H1 (cell line): ENCODE measurements at regions not wholly inside any gene's neighbourhood (a gene's known extent, or its start where the extent isn't known, plus 50 kb on each side); places are given as distances from the start of the nearest gene placed in this dataset.

Source experiments
- CTCF ChIA-PET: fragments of 300-600 bp; sonication (Branson Sonifier 250); formaldehyde crosslinking; loops from one replicate; lab custom pipeline; 2021; ENCODE audit not compliant: partially characterized antibody; lab: Charles Lee
- POLR2A ChIA-PET: fragments of 300-600 bp; sonication (Branson Sonifier 250); formaldehyde crosslinking; loops from one replicate; lab custom pipeline; 2021; ENCODE audit warnings: inconsistent platforms; ENCODE audit not compliant: partially characterized antibody; lab: Charles Lee
- DNase-seq, 2 experiments: peaks; one replicate each; pipeline versions ENCODE4 v3.0.0 to v3.0.0-alpha.2; 2010 to 2022; ENCODE audit warnings: low spot score in 2 of 2, low read depth in 1 of 2, mixed read lengths in 1 of 2
- FAIRE-seq: peaks from 2 replicates; lab custom pipeline; 2011; peaks lifted over from hg19 to GRCh38; lab: Jason Lieb, UNC
- H2AFZ ChIP-seq: 2 replicates; pipeline ENCODE4 v1.8.1; 2012; ENCODE audit warnings: low read length, inconsistent platforms
- H2AK5ac ChIP-seq: 2 replicates; pipeline ENCODE4 v1.6.1; 2013; ENCODE audit warnings: low read depth, low read length
- H2BK120ac ChIP-seq: replicated peaks from 2 replicates; pipeline ENCODE3; 2013; ENCODE audit warnings: low read depth, low read length, inconsistent platforms
- H2BK12ac ChIP-seq: 2 replicates; pipeline ENCODE4 v1.6.1; 2013; ENCODE audit warnings: low read depth, low read length
- H2BK15ac ChIP-seq: 2 replicates; pipeline ENCODE4 v1.6.1; 2013; ENCODE audit warnings: low read length
- H2BK20ac ChIP-seq: 2 replicates; pipeline ENCODE4 v1.6.1; 2013; ENCODE audit warnings: low read length
- H2BK5ac ChIP-seq: 2 replicates; pipeline ENCODE4 v1.6.1; 2013; ENCODE audit warnings: low read depth, low read length
- H3K14ac ChIP-seq: 2 replicates; pipeline ENCODE4 v1.6.1; 2013; ENCODE audit warnings: inconsistent platforms; ENCODE audit not compliant: insufficient read length
- H3K18ac ChIP-seq: 2 replicates; pipeline ENCODE4 v1.6.1; 2013; ENCODE audit warnings: low read length; ENCODE audit errors: extremely low read depth
- H3K23ac ChIP-seq: 2 replicates; pipeline ENCODE4 v1.6.1; 2013; ENCODE audit warnings: inconsistent platforms; ENCODE audit not compliant: insufficient read length
- H3K23me2 ChIP-seq: 2 replicates; pipeline ENCODE4 v1.6.1; 2013; ENCODE audit warnings: low read depth, low read length
- H3K27ac ChIP-seq: 2 replicates; pipeline ENCODE4 v1.6.1; 2011; ENCODE audit warnings: low read depth, low read length, inconsistent platforms
- H3K27me3 ChIP-seq, 4 experiments: replicated peaks in 1 of 4; 1 replicate in 1 of 4; 2 replicates in 3 of 4; pipeline versions ENCODE4 v1.6.1 to v1.8.1; 2011 to 2013; ENCODE audit warnings: low read length in 3 of 4, mild to moderate bottlenecking in 3 of 4, inconsistent platforms in 2 of 4, mixed read lengths in 2 of 4, moderate library complexity in 1 of 4; ENCODE audit not compliant: control insufficient read depth in 3 of 4, insufficient read depth in 3 of 4; ENCODE audit errors: extremely low read depth in 1 of 4
- H3K36me3 ChIP-seq, 4 experiments: 2 replicates each; pipeline versions ENCODE4 v1.6.1 to v1.8.1; 2011 to 2013; ENCODE audit warnings: mild to moderate bottlenecking in 4 of 4, low read length in 3 of 4, moderate library complexity in 2 of 4, control low read depth in 1 of 4, inconsistent platforms in 1 of 4; ENCODE audit not compliant: insufficient read depth in 4 of 4, control insufficient read depth in 2 of 4
- H3K4ac ChIP-seq: replicated peaks from 2 replicates; pipeline ENCODE3; 2013; ENCODE audit warnings: low read length, low read depth, mixed read lengths, inconsistent platforms; ENCODE audit not compliant: insufficient read length
- H3K4me1 ChIP-seq, 4 experiments: replicated peaks in 1 of 4; 1 replicate in 1 of 4; 2 replicates in 3 of 4; pipeline versions ENCODE4 v1.6.1 to v1.8.1; 2011 to 2013; ENCODE audit warnings: low read length in 3 of 4, inconsistent platforms in 2 of 4, mixed read lengths in 1 of 4; ENCODE audit not compliant: insufficient read depth in 4 of 4, control insufficient read depth in 3 of 4
- H3K4me2 ChIP-seq, 2 experiments: 2 replicates each; pipeline versions ENCODE4 v1.6.1 to v1.8.1; 2011 to 2013; ENCODE audit warnings: low read depth in 2 of 2, low read length in 2 of 2, control low read depth in 1 of 2, inconsistent platforms in 1 of 2, mild to moderate bottlenecking in 1 of 2; ENCODE audit not compliant: insufficient read depth in 1 of 2
- H3K4me3 ChIP-seq, 4 experiments: fragments of 200-600, 300-600 bp in 1 of 4; sonication (generic), shearing (Covaris generic), sonication (Bioruptor Twin) in 1 of 4; 2 replicates each; pipeline versions ENCODE4 v1.5.1 to v1.8.1; 2011 to 2016; ENCODE audit warnings: low read length in 4 of 4, low read depth in 3 of 4, control low read depth in 2 of 4, inconsistent platforms in 2 of 4, mild to moderate bottlenecking in 2 of 4, mixed read lengths in 1 of 4, moderate library complexity in 1 of 4; ENCODE audit not compliant: insufficient read depth in 2 of 4; ENCODE audit errors: extremely low read depth in 1 of 4
- H3K56ac ChIP-seq: replicated peaks from 2 replicates; pipeline ENCODE3; 2013; ENCODE audit warnings: low read depth, mild to moderate bottlenecking, mixed read lengths, low read length, inconsistent platforms; ENCODE audit not compliant: insufficient read length
- H3K79me1 ChIP-seq: 2 replicates; pipeline ENCODE4 v1.6.1; 2013; ENCODE audit warnings: low read depth, low read length, control low read depth
- H3K79me2 ChIP-seq, 2 experiments: 2 replicates each; pipeline versions ENCODE4 v1.6.1 to v1.8.1; 2012 to 2013; ENCODE audit warnings: low read length in 2 of 2, mild to moderate bottlenecking in 2 of 2, inconsistent platforms in 1 of 2; ENCODE audit not compliant: insufficient read depth in 2 of 2, control insufficient read depth in 1 of 2
- H3K9ac ChIP-seq, 4 experiments: replicated peaks in 1 of 4; 1 replicate in 1 of 4; 2 replicates in 3 of 4; pipeline versions ENCODE4 v1.6.1 to v1.8.1; 2011 to 2013; ENCODE audit warnings: low read depth in 3 of 4, low read length in 3 of 4, control low read depth in 2 of 4, mild to moderate bottlenecking in 2 of 4, moderate library complexity in 2 of 4, inconsistent platforms in 1 of 4; ENCODE audit errors: extremely low read depth in 1 of 4
- H3K9me3 ChIP-seq, 2 experiments: 2 replicates each; pipeline versions ENCODE4 v1.6.1 to v1.8.1; 2012 to 2013; ENCODE audit warnings: mild to moderate bottlenecking in 2 of 2, moderate library complexity in 2 of 2, control low read depth in 1 of 2, inconsistent platforms in 1 of 2, low read depth in 1 of 2, low read length in 1 of 2, mixed read lengths in 1 of 2; ENCODE audit not compliant: insufficient read depth in 2 of 2
- H4K20me1 ChIP-seq, 2 experiments: replicated peaks in 1 of 2; 2 replicates each; pipeline versions ENCODE3 to v1.8.1; 2011 to 2013; ENCODE audit warnings: inconsistent platforms in 2 of 2, low read length in 2 of 2, mild to moderate bottlenecking in 1 of 2; ENCODE audit not compliant: insufficient read depth in 2 of 2, control insufficient read depth in 1 of 2
- H4K5ac ChIP-seq: 2 replicates; pipeline ENCODE4 v1.6.1; 2013; ENCODE audit warnings: low read length, low read depth, mixed read lengths, inconsistent platforms; ENCODE audit not compliant: insufficient read length
- H4K8ac ChIP-seq: 2 replicates; pipeline ENCODE4 v1.8.0; 2013; ENCODE audit warnings: mild to moderate bottlenecking, moderate library complexity, low read length, inconsistent platforms; ENCODE audit not compliant: insufficient read depth; ENCODE audit errors: extremely low read depth
- H4K91ac ChIP-seq: replicated peaks from 2 replicates; pipeline ENCODE3; 2013; ENCODE audit warnings: low read length, mixed read lengths, inconsistent platforms; ENCODE audit not compliant: insufficient read length
- E2F6 ChIP-seq: IDR thresholded peaks from 2 replicates; pipeline ENCODE4 v1.6.1; 2012; ENCODE audit warnings: inconsistent platforms
- EGR1 ChIP-seq: IDR thresholded peaks from 2 replicates; pipeline ENCODE4 v1.6.1; 2011; ENCODE audit warnings: low read depth, low read length, borderline replicate concordance
- GTF2F1 ChIP-seq: IDR thresholded peaks from 2 replicates; pipeline ENCODE4 v1.6.1; 2012; ENCODE audit warnings: low read depth, low read length, improper control_type of control experiment, borderline replicate concordance
- KDM1A ChIP-seq: fragments of 200-600, 300-600 bp; sonication (generic); IDR thresholded peaks from 2 replicates; pipeline ENCODE4 v1.7.1; 2016; ENCODE audit warnings: mild to moderate bottlenecking, low read length, borderline replicate concordance
- MAX ChIP-seq: IDR thresholded peaks from 2 replicates; pipeline ENCODE4 v1.6.1; 2012; ENCODE audit warnings: inconsistent platforms
- NRF1 ChIP-seq: IDR thresholded peaks from 2 replicates; pipeline ENCODE4 v1.6.1; 2011; ENCODE audit warnings: mild to moderate bottlenecking, low read depth, low read length, improper control_type of control experiment
- RXRA ChIP-seq: IDR thresholded peaks from 2 replicates; pipeline ENCODE4 v1.6.1; 2011; ENCODE audit warnings: low read depth, mild to moderate bottlenecking, low read length, moderate library complexity; ENCODE audit not compliant: insufficient read depth
- SAP30 ChIP-seq: fragments of 300-600 bp; sonication (generic); IDR thresholded peaks from 2 replicates; pipeline ENCODE4 v1.7.1; 2012; ENCODE audit warnings: low read length, moderate library complexity, mild to moderate bottlenecking, inconsistent platforms; ENCODE audit not compliant: insufficient read depth, insufficient replicate concordance
- SIN3A ChIP-seq, 2 experiments: IDR thresholded peaks in 1 of 2; conservative IDR thresholded peaks in 1 of 2; 2 replicates each; pipeline ENCODE4 v1.6.1; 2011 to 2012; ENCODE audit warnings: low read length in 2 of 2, improper control_type of control experiment in 1 of 2, low read depth in 1 of 2, mild to moderate bottlenecking in 1 of 2
- SRF ChIP-seq: IDR thresholded peaks from 2 replicates; pipeline ENCODE4 v1.6.1; 2011; ENCODE audit warnings: mild to moderate bottlenecking, low read depth, low read length, moderate library complexity
- TAF7 ChIP-seq: optimal IDR thresholded peaks from 2 replicates; pipeline ENCODE3; 2011; ENCODE audit warnings: low read depth, mild to moderate bottlenecking, inconsistent platforms, low read length, moderate library complexity, borderline replicate concordance
- WGBS, 2 experiments: shearing (Covaris generic) in 1 of 2; methylation state at CpG; one replicate each; pipeline versions ENCODE4 v1.1.6 to v1.1.7; 2013 to 2015; ENCODE audit warnings: low lambda C conversion rate in 2 of 2, mixed read lengths in 2 of 2, inconsistent platforms in 1 of 2, low coverage in 1 of 2, missing lambda C conversion rate in 1 of 2; ENCODE audit not compliant: insufficient replicate concordance in 2 of 2, insufficient coverage in 1 of 2, insufficient read length in 1 of 2; ENCODE audit errors: extremely low coverage in 1 of 2, missing lambda C conversion rate in 1 of 2; 5-methylcytosine and 5-hydroxymethylcytosine counted together

DNA sequence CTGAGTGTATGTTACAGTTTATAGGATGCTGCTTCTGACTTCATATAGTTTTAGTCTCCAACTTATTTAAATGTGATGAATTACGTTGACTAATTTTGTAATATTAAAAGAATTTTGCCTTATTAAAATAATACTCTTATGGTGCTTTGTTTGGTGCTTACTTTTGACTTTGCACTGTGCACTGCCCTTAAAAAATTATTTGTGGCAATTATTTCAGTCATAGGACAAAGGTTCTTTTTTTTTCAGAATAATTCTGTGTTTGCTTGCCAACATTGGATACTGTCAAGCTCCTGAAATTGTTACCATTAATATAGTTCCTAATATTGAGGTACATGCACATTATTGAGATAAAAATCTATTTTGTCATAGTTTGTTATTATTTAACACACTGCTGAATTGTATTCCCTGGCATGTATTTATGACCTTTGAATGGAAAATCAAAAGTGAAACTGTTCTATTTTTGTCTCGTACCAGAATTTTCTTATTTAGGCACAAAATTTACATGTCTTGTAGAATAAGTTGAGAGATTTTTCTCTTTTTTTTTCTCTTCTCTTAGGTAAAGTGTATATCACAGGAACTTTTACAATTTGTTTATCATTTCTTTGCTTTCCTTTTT lies 572.8 kb upstream of the KLHL29 start:
- 92% methylated on average over 2 of the region's 2 CpGs; no CpG with 5 or more reads in 1 of the 2 experiments for WGBS, 2 experiments
- no peaks in the 10 kb centered on the region; a peak in 1 of 8 replicates for H3K36me3 ChIP-seq
- H2BK20ac ChIP-seq, result no peak overlapping the region
- H3K14ac ChIP-seq, result no peak overlapping the region
- no peaks in the 10 kb centered on the region for H3K23me2 ChIP-seq
- H3K4me3 ChIP-seq, result no peak overlapping the region
- H4K91ac ChIP-seq, result no peak overlapping the region
- CTCF ChIA-PET, result no interaction called here
- no peaks in the 10 kb centered on the region for H3K79me2 ChIP-seq
- no peak overlapping the region for H3K56ac ChIP-seq
- no peak overlapping the region for H2BK5ac ChIP-seq
- no peak overlapping the region for H2BK12ac ChIP-seq
- H4K8ac ChIP-seq, result no peak overlapping the region
- no peaks in the 10 kb centered on the region for H3K27me3 ChIP-seq
- no peaks in the 10 kb centered on the region for H4K20me1 ChIP-seq
- no peak overlapping the region for H3K18ac ChIP-seq
- FAIRE-seq, result no peak
- H3K27ac ChIP-seq, result no peak overlapping the region
- DNase-seq, result no peak
- no peaks in the 10 kb centered on the region for H3K4me1 ChIP-seq
- H3K9ac ChIP-seq, result no peak overlapping the region
- peaks cover under 1 to 7% of the 10 kb centered on the region in 2 experiments; a peak in 1 of 4 replicates for H3K9me3 ChIP-seq
- no peak overlapping the region for H3K4me2 ChIP-seq
- POLR2A ChIA-PET, result no interaction called here
- no peak overlapping the region for H3K4ac ChIP-seq
- no peak overlapping the region for H2AFZ ChIP-seq
- no peak overlapping the region for H2BK120ac ChIP-seq
- H3K23ac ChIP-seq, result no peak overlapping the region
- no peak overlapping the region for H2BK15ac ChIP-seq
- no peak overlapping the region for H4K5ac ChIP-seq
- H2AK5ac ChIP-seq, result no peak overlapping the region
- no peaks in the 10 kb centered on the region for H3K79me1 ChIP-seq
- no peak for TF ChIP-seq RXRA
- no peak for TF ChIP-seq EGR1
- no peak for TF ChIP-seq E2F6
- TF ChIP-seq SAP30, result no peak
- TF ChIP-seq GTF2F1, result no peak
- no peak for TF ChIP-seq NRF1
- TF ChIP-seq KDM1A, result no peak
- no peak for TF ChIP-seq TAF7
- TF ChIP-seq SRF, result no peak
- no peak for TF ChIP-seq SIN3A (conservative IDR thresholded peaks at IDR 0.05 in 1 of 2, IDR thresholded peaks at IDR 0.05 in 1 of 2; ENCODE audit: low read depth in 1 of 2, low read length in 2 of 2)
- TF ChIP-seq MAX, result no peak
